Prostate gland (tissue), 2 donors: ENCODE measurements at regions not wholly inside any gene's neighbourhood (a gene's known extent, or its start where the extent isn't known, plus 50 kb on each side); places are given as distances from the start of the nearest gene placed in this dataset.

Experiments
- DNase-seq: peaks from one replicate; pipeline ENCODE4 v3.0.0-alpha.2; 2019; ENCODE audit warnings: low spot score
- H3K27ac ChIP-seq, 2 donors: fragments of 200-600 bp; sonication (generic); 2 replicates each; pipeline ENCODE4 v1.5.1; 2017 to 2019
- H3K27me3 ChIP-seq: fragments of 200-600 bp; sonication (generic); replicated peaks from 2 replicates; pipeline ENCODE4 v1.5.1; 2019; ENCODE audit not compliant: insufficient read depth
- H3K36me3 ChIP-seq, 2 donors: fragments of 200-600 bp; sonication (generic); 1 replicate in 1 of 2; 2 replicates in 1 of 2; pipeline versions ENCODE4 v1.5.1 to v1.8.1; 2017 to 2019
- H3K4me1 ChIP-seq: fragments of 200-600 bp; sonication (generic); replicated peaks from 2 replicates; pipeline ENCODE4 v1.5.1; 2019
- H3K4me3 ChIP-seq, 2 donors: fragments of 200-600 bp; sonication (generic); 2 replicates each; pipeline ENCODE4 v1.5.1; 2017 to 2019
- H3K9me3 ChIP-seq: fragments of 200-600 bp; sonication (generic); 2 replicates; pipeline ENCODE4 v1.5.1; 2017
- POLR2A ChIP-seq: fragments of 450-650 bp; IDR thresholded peaks from one replicate; pipeline ENCODE4 v1.6.1; 2016; ENCODE audit warnings: antibody characterized with exemption, mild to moderate bottlenecking
- POLR2AphosphoS5 ChIP-seq: sonication (generic); formaldehyde crosslinking; IDR thresholded peaks from one replicate; pipeline ENCODE4 v1.6.1; 2017; ENCODE audit warnings: antibody characterized with exemption
- WGBS: methylation state at CpG from one replicate; pipeline ENCODE4 v1.1.5; 2018; 5-methylcytosine and 5-hydroxymethylcytosine counted together
- intact Hi-C: fragments of 100-400 bp; cut with DNase I; formaldehyde crosslinking; loops from one replicate; pipeline ENCODE4 v1.14.2; 2022
- TF ChIP-seq, protein P1 (sequence below), 4 experiments: fragments of 200-600 bp in 2 of 4; fragments of 450-650 bp in 2 of 4; sonication (generic) in 2 of 4; IDR thresholded peaks; 1 replicate in 3 of 4; 2 replicates in 1 of 4; pipeline ENCODE4 v1.5.1; 2016 to 2019; ENCODE audit warnings: antibody characterized with exemption in 4 of 4, mild to moderate bottlenecking in 2 of 4, moderate library complexity in 2 of 4

DNA sequence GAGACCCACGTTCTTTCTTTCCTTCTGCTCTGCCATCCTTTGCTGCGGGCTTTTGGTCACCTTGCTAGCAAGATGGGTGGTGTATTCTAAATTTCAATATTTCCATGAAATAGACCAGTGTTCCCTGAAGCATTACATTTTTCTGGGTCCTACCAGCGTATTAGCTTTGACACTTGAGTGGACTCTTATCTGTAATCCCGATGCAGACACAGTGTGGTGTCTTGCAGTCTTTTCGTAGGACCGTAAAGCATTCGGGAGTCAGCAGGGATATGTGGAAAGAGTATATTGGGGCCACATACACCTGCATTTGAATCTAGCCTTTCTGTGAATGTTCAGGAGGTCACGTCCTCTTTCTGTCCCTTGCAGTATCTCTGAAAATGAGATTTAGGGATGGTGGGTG, 124.7 kb upstream of the CPEB4 start:
- intact Hi-C loops = loop anchor here (10.0 kb wide), 1 partner anchor 121 kb away; the partner anchor contains the start of gene CPEB4
- no peak overlapping the region for H3K4me3 ChIP-seq
- TF ChIP-seq POLR2AphosphoS5 = no peak
- TF ChIP-seq, protein P1, sequence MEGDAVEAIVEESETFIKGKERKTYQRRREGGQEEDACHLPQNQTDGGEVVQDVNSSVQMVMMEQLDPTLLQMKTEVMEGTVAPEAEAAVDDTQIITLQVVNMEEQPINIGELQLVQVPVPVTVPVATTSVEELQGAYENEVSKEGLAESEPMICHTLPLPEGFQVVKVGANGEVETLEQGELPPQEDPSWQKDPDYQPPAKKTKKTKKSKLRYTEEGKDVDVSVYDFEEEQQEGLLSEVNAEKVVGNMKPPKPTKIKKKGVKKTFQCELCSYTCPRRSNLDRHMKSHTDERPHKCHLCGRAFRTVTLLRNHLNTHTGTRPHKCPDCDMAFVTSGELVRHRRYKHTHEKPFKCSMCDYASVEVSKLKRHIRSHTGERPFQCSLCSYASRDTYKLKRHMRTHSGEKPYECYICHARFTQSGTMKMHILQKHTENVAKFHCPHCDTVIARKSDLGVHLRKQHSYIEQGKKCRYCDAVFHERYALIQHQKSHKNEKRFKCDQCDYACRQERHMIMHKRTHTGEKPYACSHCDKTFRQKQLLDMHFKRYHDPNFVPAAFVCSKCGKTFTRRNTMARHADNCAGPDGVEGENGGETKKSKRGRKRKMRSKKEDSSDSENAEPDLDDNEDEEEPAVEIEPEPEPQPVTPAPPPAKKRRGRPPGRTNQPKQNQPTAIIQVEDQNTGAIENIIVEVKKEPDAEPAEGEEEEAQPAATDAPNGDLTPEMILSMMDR (IDR thresholded peaks at IDR 0.05) = no peak
- no peak for TF ChIP-seq POLR2A
- H3K4me1 ChIP-seq = no peaks in the 10 kb centered on the region
- H3K9me3 ChIP-seq = no peaks in the 10 kb centered on the region
- WGBS = 90% methylated on average over 8 of the region's 8 CpGs
- no peak for DNase-seq
- no peaks in the 10 kb centered on the region for H3K36me3 ChIP-seq
- no peaks in the 10 kb centered on the region for H3K27me3 ChIP-seq
- H3K27ac ChIP-seq = no peak overlapping the region

- Histone ChIP-seq H3K9me3 (no peaks in the 10 kb centered on the region), H3K27me3 (no peaks in the 10 kb centered on the region), H3K27ac (peak overlapping the region in 1 of 2 donors; percentile 27), H3K4me3 (no peak overlapping the region), H3K36me3 (no peaks in the 10 kb centered on the region), H3K4me1 (no peaks in the 10 kb centered on the region)
- TF ChIP-seq, protein P1 (IDR thresholded peaks at IDR 0.05) = peak in 1 of 4 experiments; percentile 9
- TF ChIP-seq POLR2AphosphoS5 (peak; percentile 82), POLR2A (no peak)
- DNase-seq = peak; percentile 46
- intact Hi-C loops = loop anchor here (10.0 kb wide), 1 partner anchor 120 kb away; the partner anchor contains the start of gene CPEB4
- WGBS = 51% methylated on average over 13 of the region's 13 CpGs
Observed at GRCh38 chr5:173764332-173765028, 123.7 kb upstream of the CPEB4 start.

DNA sequence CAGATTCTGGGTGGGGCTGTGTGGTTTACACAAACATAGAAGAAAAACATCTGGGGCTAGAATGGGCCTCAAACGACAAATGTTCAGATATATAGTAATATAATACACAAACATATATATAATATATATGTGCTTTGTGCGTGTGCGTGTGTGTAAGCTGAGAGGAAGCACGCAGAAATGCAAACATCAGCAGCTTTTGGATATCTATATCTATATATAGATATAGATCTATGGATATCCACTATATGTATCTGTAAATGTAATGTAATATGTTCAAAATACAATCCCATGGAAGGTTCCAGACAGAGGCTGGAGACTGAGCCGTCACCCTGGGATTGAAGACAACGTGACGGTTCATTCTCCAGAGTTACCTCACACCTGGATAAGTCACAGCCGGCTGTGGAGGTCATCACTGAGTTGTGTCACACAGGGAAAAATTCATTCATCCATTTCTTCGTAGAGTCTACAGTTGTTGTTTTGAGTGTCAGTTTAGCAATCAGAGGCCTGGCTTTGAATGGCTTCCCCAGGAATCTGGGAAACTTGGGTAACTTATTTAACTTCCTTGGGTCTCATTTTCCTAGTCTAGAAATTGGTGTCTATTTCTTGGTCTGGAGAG, 123.0 kb upstream of the CPEB4 start:
- no peaks in the 10 kb centered on the region for H3K4me1 ChIP-seq
- no peaks in the 10 kb centered on the region for H3K27me3 ChIP-seq
- H3K4me3 ChIP-seq = no peak overlapping the region
- H3K27ac ChIP-seq = peak overlapping the region in 1 of 2 donors; percentile 27
- no peak for TF ChIP-seq POLR2A
- TF ChIP-seq, protein P1 (IDR thresholded peaks at IDR 0.05) = no peak
- TF ChIP-seq POLR2AphosphoS5 = no peak
- WGBS = 82% methylated on average over 9 of the region's 9 CpGs
- no peaks in the 10 kb centered on the region for H3K36me3 ChIP-seq
- no peak for DNase-seq
- intact Hi-C loops = loop anchor here (10.0 kb wide), 1 partner anchor 120 kb away; the partner anchor contains the start of gene CPEB4
- H3K9me3 ChIP-seq = no peaks in the 10 kb centered on the region

DNA sequence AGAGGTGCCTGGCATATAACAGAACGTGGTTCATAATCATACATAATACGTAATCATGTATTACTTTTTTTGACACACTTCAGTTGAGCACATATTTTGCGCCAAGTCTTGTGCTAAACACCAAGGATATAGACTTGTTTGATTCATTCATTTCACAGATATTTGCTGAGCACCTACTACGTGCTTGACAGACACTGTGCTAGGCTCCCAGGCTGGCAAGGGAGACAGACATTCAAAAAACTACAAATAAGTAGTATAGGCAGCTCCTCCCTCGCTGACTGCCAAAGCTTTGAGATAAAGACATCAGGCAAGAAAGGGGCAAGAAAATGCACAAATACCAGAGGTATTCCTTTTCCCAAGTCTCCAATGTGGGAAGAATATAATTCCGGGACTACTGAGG, 122.5 kb upstream of the CPEB4 start:
- intact Hi-C loops = loop anchor here (10.0 kb wide), 1 partner anchor 119 kb away; the partner anchor contains the start of gene CPEB4
- WGBS = 75% methylated on average over 6 of the region's 6 CpGs
- no peak for DNase-seq
- TF ChIP-seq POLR2AphosphoS5 (no peak), POLR2A (no peak)
- TF ChIP-seq, protein P1 (IDR thresholded peaks at IDR 0.05) = no peak
- H3K27ac ChIP-seq = peak overlapping the region; percentile 69 to 74
- no peak overlapping the region for H3K4me3 ChIP-seq
- no peaks in the 10 kb centered on the region for H3K4me1 ChIP-seq
- no peaks in the 10 kb centered on the region for H3K9me3 ChIP-seq
- H3K27me3 ChIP-seq = no peaks in the 10 kb centered on the region
- H3K36me3 ChIP-seq = no peaks in the 10 kb centered on the region
